H9 (cell line): ENCODE measurements at regions not wholly inside any gene's neighbourhood (a gene's known extent, or its start where the extent isn't known, plus 50 kb on each side); places are given as distances from the start of the nearest gene placed in this dataset.

Experiments
- DNase-seq: peaks from one replicate; pipeline ENCODE4 v3.0.0-alpha.2; 2017
- H2AFZ ChIP-seq: one replicate; pipeline ENCODE4 v1.6.1; 2013; ENCODE audit warnings: mild to moderate bottlenecking, low read length, control low read depth, moderate library complexity
- H2AK5ac ChIP-seq: 2 replicates; pipeline ENCODE4 v1.6.1; 2013; ENCODE audit warnings: low read length, control low read depth, mixed read lengths; ENCODE audit not compliant: insufficient read length
- H2BK120ac ChIP-seq: one replicate; pipeline ENCODE4 v1.6.1; 2013; ENCODE audit warnings: low read depth, mild to moderate bottlenecking, low read length, control low read depth, inconsistent platforms; ENCODE audit not compliant: poor library complexity, severe bottlenecking
- H2BK12ac ChIP-seq: 2 replicates; pipeline ENCODE4 v1.6.1; 2013; ENCODE audit warnings: low read length, control low read depth, mixed read lengths, low read depth; ENCODE audit not compliant: insufficient read length
- H2BK15ac ChIP-seq: 2 replicates; pipeline ENCODE4 v1.6.1; 2013; ENCODE audit warnings: low read depth, low read length, control low read depth
- H2BK20ac ChIP-seq: one replicate; pipeline ENCODE4 v1.6.1; 2013; ENCODE audit warnings: low read depth, mild to moderate bottlenecking, low read length, control low read depth, inconsistent platforms; ENCODE audit not compliant: poor library complexity, severe bottlenecking
- H2BK5ac ChIP-seq: 2 replicates; pipeline ENCODE4 v1.6.1; 2013; ENCODE audit warnings: low read length, control low read depth, mixed read lengths; ENCODE audit not compliant: insufficient read length
- H3K14ac ChIP-seq: 2 replicates; pipeline ENCODE4 v1.6.1; 2013; ENCODE audit warnings: low read length, control low read depth; ENCODE audit not compliant: insufficient read depth
- H3K18ac ChIP-seq: 2 replicates; pipeline ENCODE4 v1.6.1; 2013; ENCODE audit warnings: low read depth, mild to moderate bottlenecking, mixed read lengths, low read length, control low read depth; ENCODE audit not compliant: insufficient read length
- H3K23ac ChIP-seq: 2 replicates; pipeline ENCODE4 v1.6.1; 2013; ENCODE audit warnings: low read length, control low read depth, mixed read lengths, low read depth; ENCODE audit not compliant: insufficient read length
- H3K23me2 ChIP-seq: 2 replicates; pipeline ENCODE4 v1.6.1; 2013; ENCODE audit warnings: low read depth, mild to moderate bottlenecking, mixed read lengths, low read length, control low read depth; ENCODE audit not compliant: insufficient read length, poor library complexity, severe bottlenecking
- H3K27ac ChIP-seq: 2 replicates; pipeline ENCODE4 v1.5.1; 2013; ENCODE audit warnings: low read length, control low read depth, mixed read lengths, low read depth; ENCODE audit not compliant: insufficient read length
- H3K27me3 ChIP-seq: 2 replicates; pipeline ENCODE4 v1.6.1; 2013; ENCODE audit warnings: low read length, control low read depth, inconsistent platforms; ENCODE audit not compliant: insufficient read depth
- H3K4ac ChIP-seq: 2 replicates; pipeline ENCODE4 v1.6.1; 2013; ENCODE audit warnings: low read depth, mild to moderate bottlenecking, control low read depth, inconsistent platforms, low read length, moderate library complexity
- H3K4me1 ChIP-seq: 2 replicates; pipeline ENCODE4 v1.6.1; 2013; ENCODE audit warnings: low read length, control low read depth, inconsistent platforms; ENCODE audit not compliant: insufficient read depth
- H3K4me2 ChIP-seq: 2 replicates; pipeline ENCODE4 v1.6.1; 2013; ENCODE audit warnings: low read length, control low read depth, mixed read lengths; ENCODE audit not compliant: insufficient read length, insufficient read depth
- H3K56ac ChIP-seq: 2 replicates; pipeline ENCODE4 v1.6.1; 2013; ENCODE audit warnings: low read depth, mild to moderate bottlenecking, mixed read lengths, low read length, control low read depth; ENCODE audit not compliant: insufficient read length
- H3K79me1 ChIP-seq: 2 replicates; pipeline ENCODE4 v1.6.1; 2013; ENCODE audit warnings: low read depth, mild to moderate bottlenecking, moderate library complexity, low read length, control low read depth, inconsistent platforms; ENCODE audit not compliant: insufficient read depth, poor library complexity, severe bottlenecking
- H3K79me2 ChIP-seq: 2 replicates; pipeline ENCODE4 v1.6.1; 2013; ENCODE audit warnings: low read length, control low read depth, inconsistent platforms; ENCODE audit not compliant: insufficient read depth
- H3K9ac ChIP-seq: 2 replicates; pipeline ENCODE4 v1.6.1; 2013; ENCODE audit warnings: low read length, control low read depth, mixed read lengths; ENCODE audit not compliant: insufficient read length; ENCODE audit errors: extremely low read depth
- H3K9me3 ChIP-seq: one replicate; pipeline ENCODE4 v1.6.1; 2013; ENCODE audit warnings: low read depth, low read length, inconsistent platforms; ENCODE audit not compliant: control insufficient read depth
- H3T11ph ChIP-seq: one replicate; pipeline ENCODE4 v1.6.1; 2013; ENCODE audit warnings: mild to moderate bottlenecking, low read length, control low read depth, inconsistent platforms
- H4K20me1 ChIP-seq: one replicate; pipeline ENCODE4 v1.6.1; 2013; ENCODE audit not compliant: control insufficient read depth, insufficient read length, insufficient read depth
- H4K5ac ChIP-seq: 2 replicates; pipeline ENCODE4 v1.6.1; 2013; ENCODE audit warnings: low read depth, mild to moderate bottlenecking, mixed read lengths, low read length, control low read depth; ENCODE audit not compliant: insufficient read length
- H4K8ac ChIP-seq: replicated peaks from 2 replicates; pipeline ENCODE4 v1.6.1; 2013; ENCODE audit warnings: low read length, control low read depth, mixed read lengths, low read depth; ENCODE audit not compliant: insufficient read length
- H4K91ac ChIP-seq: 2 replicates; pipeline ENCODE4 v1.6.1; 2013; ENCODE audit warnings: low read depth, mild to moderate bottlenecking, moderate library complexity, mixed read lengths, low read length, control low read depth; ENCODE audit not compliant: insufficient read length
- H3K27ac Mint-ChIP-seq, 3 experiments: 2 replicates in 2 of 3; 3 replicates in 1 of 3; pipeline ENCODE4 v1.8.0; 2020 to 2021; ENCODE audit warnings: mixed read lengths in 3 of 3, mild to moderate bottlenecking in 1 of 3, moderate library complexity in 1 of 3
- H3K27me3 Mint-ChIP-seq: 2 replicates; pipeline ENCODE4 v1.8.0; 2021; ENCODE audit warnings: low read depth, mild to moderate bottlenecking, moderate library complexity, mixed read lengths
- H3K36me3 Mint-ChIP-seq, 3 experiments: 2 replicates in 2 of 3; 3 replicates in 1 of 3; pipeline ENCODE4 v1.8.0; 2020 to 2021; ENCODE audit warnings: low read depth in 3 of 3, mixed read lengths in 3 of 3; ENCODE audit not compliant: insufficient read depth in 1 of 3
- H3K4me1 Mint-ChIP-seq, 2 experiments: 2 replicates each; pipeline ENCODE4 v1.8.0; 2020; ENCODE audit warnings: mixed read lengths in 2 of 2
- H3K4me3 Mint-ChIP-seq, 2 experiments: 2 replicates in 1 of 2; 3 replicates in 1 of 2; pipeline ENCODE4 v1.8.0; 2020 to 2021; ENCODE audit warnings: mild to moderate bottlenecking in 2 of 2, mixed read lengths in 2 of 2, moderate library complexity in 1 of 2
- H3K9me3 Mint-ChIP-seq, 2 experiments: 2 replicates in 1 of 2; 3 replicates in 1 of 2; pipeline ENCODE4 v1.8.0; 2020; ENCODE audit warnings: mild to moderate bottlenecking in 2 of 2, mixed read lengths in 2 of 2, moderate library complexity in 1 of 2
- WGBS: extraction: QIAGEN DNeasy Blood & Tissue Kit; methylation state at CpG from one replicate; pipeline ENCODE4 v1.1.7; 2013; ENCODE audit warnings: missing lambda C conversion rate, low lambda C conversion rate, mixed read lengths; ENCODE audit not compliant: insufficient read length; ENCODE audit errors: extremely low coverage; 5-methylcytosine and 5-hydroxymethylcytosine counted together
- TF ChIP-seq, protein P1 (sequence below): fragments of 200-600 bp; sonication (generic); conservative IDR thresholded peaks from 3 replicates; pipeline ENCODE4 v1.8.0; 2021; ENCODE audit warnings: antibody characterized with exemption, mild to moderate bottlenecking

DNA sequence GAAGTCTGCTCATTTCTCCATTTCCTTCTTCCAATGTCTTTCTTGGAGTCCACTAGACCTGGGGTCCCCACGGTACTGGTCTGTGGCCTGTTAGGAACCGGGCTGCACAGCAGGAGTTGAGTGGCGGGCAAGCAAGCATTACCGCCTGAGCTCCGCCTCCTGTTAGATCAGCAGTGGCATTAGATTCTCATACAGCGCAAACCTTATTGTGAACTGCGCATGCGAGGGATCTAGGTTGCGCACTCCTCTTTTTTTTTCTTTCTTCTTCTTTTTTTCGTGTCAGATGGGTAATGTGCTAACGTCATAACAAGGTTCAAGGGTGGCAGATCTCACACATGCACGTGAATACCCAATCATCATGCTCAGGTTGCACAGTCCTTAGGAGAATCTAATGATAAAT, 53.1 kb upstream of the DLX2 start:
- Mint-ChIP-seq H3K4me1 (peaks cover 0 to 3% of the 10 kb centered on the region in 2 experiments; a peak in 1 of 4 replicates), H3K36me3 (peaks cover 0 to 2% (median under 1%) of the 10 kb centered on the region in 3 experiments; a peak in 1 of 7 replicates), H3K4me3 (no peak overlapping the region), H3K27ac (no peak overlapping the region), H3K9me3 (peaks cover 2 to 9% of the 10 kb centered on the region in 2 experiments; a peak in 4 of 5 replicates), H3K27me3 (peaks cover 7% of the 10 kb centered on the region; the same call in 1 of the 2 replicates)
- WGBS = no CpG with 5 or more reads among the region's 12 CpGs
- Histone ChIP-seq H2BK120ac (no peak overlapping the region), H3K79me2 (no peaks in the 10 kb centered on the region), H3T11ph (no peak overlapping the region), H2BK12ac (no peak overlapping the region), H2BK20ac (no peak overlapping the region), H2BK5ac (no peak overlapping the region), H3K18ac (no peak overlapping the region), H4K91ac (no peak overlapping the region), H2AK5ac (no peak overlapping the region), H4K5ac (no peak overlapping the region), H3K14ac (no peak overlapping the region), H2AFZ (no peak overlapping the region), H3K4me2 (no peak overlapping the region), H4K8ac (no peak overlapping the region), H3K9ac (no peak overlapping the region), H3K4ac (no peak overlapping the region), H3K79me1 (no peaks in the 10 kb centered on the region), H3K56ac (no peak overlapping the region), H3K27ac (no peak overlapping the region), H3K23me2 (no peaks in the 10 kb centered on the region), H3K23ac (no peak overlapping the region), H4K20me1 (no peaks in the 10 kb centered on the region), H3K4me1 (no peaks in the 10 kb centered on the region), H3K9me3 (no peaks in the 10 kb centered on the region), H2BK15ac (no peak overlapping the region), H3K27me3 (no peaks in the 10 kb centered on the region)
- no peak for DNase-seq
- TF ChIP-seq, protein P1, sequence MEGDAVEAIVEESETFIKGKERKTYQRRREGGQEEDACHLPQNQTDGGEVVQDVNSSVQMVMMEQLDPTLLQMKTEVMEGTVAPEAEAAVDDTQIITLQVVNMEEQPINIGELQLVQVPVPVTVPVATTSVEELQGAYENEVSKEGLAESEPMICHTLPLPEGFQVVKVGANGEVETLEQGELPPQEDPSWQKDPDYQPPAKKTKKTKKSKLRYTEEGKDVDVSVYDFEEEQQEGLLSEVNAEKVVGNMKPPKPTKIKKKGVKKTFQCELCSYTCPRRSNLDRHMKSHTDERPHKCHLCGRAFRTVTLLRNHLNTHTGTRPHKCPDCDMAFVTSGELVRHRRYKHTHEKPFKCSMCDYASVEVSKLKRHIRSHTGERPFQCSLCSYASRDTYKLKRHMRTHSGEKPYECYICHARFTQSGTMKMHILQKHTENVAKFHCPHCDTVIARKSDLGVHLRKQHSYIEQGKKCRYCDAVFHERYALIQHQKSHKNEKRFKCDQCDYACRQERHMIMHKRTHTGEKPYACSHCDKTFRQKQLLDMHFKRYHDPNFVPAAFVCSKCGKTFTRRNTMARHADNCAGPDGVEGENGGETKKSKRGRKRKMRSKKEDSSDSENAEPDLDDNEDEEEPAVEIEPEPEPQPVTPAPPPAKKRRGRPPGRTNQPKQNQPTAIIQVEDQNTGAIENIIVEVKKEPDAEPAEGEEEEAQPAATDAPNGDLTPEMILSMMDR = no peak
